HEK293 (cell line): ENCODE measurements at regions not wholly inside any gene's neighbourhood (a gene's known extent, or its start where the extent isn't known, plus 50 kb on each side); places are given as distances from the start of the nearest gene placed in this dataset.
A peak's percentile ranks its signal among the peaks of the same experiment; 100 is the strongest.

Experiments used
- CTCF ChIA-PET: fragments of 350-600 bp; formaldehyde crosslinking; extraction: SDS; loops from one replicate; lab custom pipeline; 2021; ENCODE audit warnings: antibody characterized with exemption; lab: Yijun Ruan, JAX
- POLR2A ChIA-PET: fragments of 300-600 bp; formaldehyde crosslinking; extraction: SDS; loops from one replicate; lab custom pipeline; 2020; ENCODE audit warnings: antibody characterized with exemption, inconsistent platforms; lab: Yijun Ruan, JAX
- H3K27ac ChIP-seq: fragments of 200-500 bp; sonication (Bioruptor generic); 2 replicates; pipeline ENCODE4 v1.5.1; 2014; ENCODE audit warnings: low read depth, low read length, control low read depth, inconsistent platforms; ENCODE audit errors: extremely low read depth
- H3K36me3 ChIP-seq, 2 experiments: fragments of 200-500 bp in 1 of 2; sonication (Bioruptor generic) in 1 of 2; 1 replicate in 1 of 2; 2 replicates in 1 of 2; pipeline ENCODE4 v1.5.1; 2014 to 2017; ENCODE audit warnings: inconsistent platforms in 2 of 2, low read length in 2 of 2; ENCODE audit not compliant: control insufficient read depth in 2 of 2, insufficient read depth in 1 of 2
- H3K4me1 ChIP-seq: fragments of 200-500 bp; sonication (Bioruptor generic); 2 replicates; pipeline ENCODE4 v1.5.1; 2014; ENCODE audit warnings: mild to moderate bottlenecking, low read length, inconsistent platforms; ENCODE audit not compliant: control insufficient read depth, insufficient read depth
- H3K4me3 ChIP-seq: 2 replicates; pipeline ENCODE4 v1.5.1; 2011; ENCODE audit warnings: low read depth, mild to moderate bottlenecking, control low read depth, low read length, moderate library complexity
- H3K9me3 ChIP-seq: fragments of 200-500 bp; sonication (Bioruptor generic); 2 replicates; pipeline ENCODE4 v1.5.1; 2014; ENCODE audit warnings: low read depth, low read length, inconsistent platforms; ENCODE audit not compliant: control insufficient read depth, insufficient read depth
- GLIS1 ChIP-seq: fragments of 450-650 bp; formaldehyde crosslinking; IDR thresholded peaks from 2 replicates; pipeline ENCODE4 v1.5.1; 2016; ENCODE audit warnings: missing biosample characterization, missing genetic modification characterization
- HOXC10 ChIP-seq: sonication (generic); formaldehyde crosslinking; IDR thresholded peaks from 2 replicates; pipeline ENCODE4 v1.8.1; 2023; ENCODE audit warnings: mild to moderate bottlenecking, missing genetic modification reagents
- HOXD13 ChIP-seq: sonication (generic); formaldehyde crosslinking; IDR thresholded peaks from 2 replicates; pipeline ENCODE4 v1.8.0; 2022; ENCODE audit warnings: missing genetic modification reagents, borderline replicate concordance
- PRDM4 ChIP-seq: fragments of 450-650 bp; formaldehyde crosslinking; IDR thresholded peaks from 2 replicates; pipeline ENCODE4 v1.5.1; 2017; ENCODE audit warnings: missing biosample characterization, missing genetic modification characterization
- TRIM28 ChIP-seq: IDR thresholded peaks from 2 replicates; pipeline ENCODE4 v1.6.1; 2011; ENCODE audit warnings: low read length, control low read depth, borderline replicate concordance
- ZBTB20 ChIP-seq: fragments of 450-650 bp; formaldehyde crosslinking; IDR thresholded peaks from 2 replicates; pipeline ENCODE4 v1.5.1; 2016; ENCODE audit warnings: missing biosample characterization, missing genetic modification characterization
- ZBTB44 ChIP-seq: fragments of 450-650 bp; IDR thresholded peaks from 2 replicates; pipeline ENCODE4 v1.5.1; 2018; ENCODE audit warnings: missing biosample characterization, mild to moderate bottlenecking, missing genetic modification characterization
- ZNF146 ChIP-seq: fragments of 450-650 bp; formaldehyde crosslinking; IDR thresholded peaks from 2 replicates; pipeline ENCODE4 v1.5.1; 2016; ENCODE audit warnings: missing biosample characterization, missing genetic modification characterization
- ZNF155 ChIP-seq: fragments of 450-650 bp; formaldehyde crosslinking; IDR thresholded peaks from 2 replicates; pipeline ENCODE4 v1.5.1; 2016; ENCODE audit warnings: missing biosample characterization, missing genetic modification characterization
- ZNF341 ChIP-seq: fragments of 450-650 bp; formaldehyde crosslinking; IDR thresholded peaks from 2 replicates; pipeline ENCODE4; 2016; ENCODE audit warnings: low read depth, missing biosample characterization, missing genetic modification characterization
- ZNF561 ChIP-seq: fragments of 450-650 bp; IDR thresholded peaks from 2 replicates; pipeline ENCODE4 v1.5.1; 2018; ENCODE audit warnings: missing biosample characterization, missing genetic modification characterization, borderline replicate concordance
- ZNF664 ChIP-seq: fragments of 450-650 bp; formaldehyde crosslinking; IDR thresholded peaks from 2 replicates; pipeline ENCODE4 v1.5.1; 2016; ENCODE audit warnings: missing biosample characterization, missing genetic modification characterization
- ZSCAN4 ChIP-seq: fragments of 450-650 bp; formaldehyde crosslinking; IDR thresholded peaks from 2 replicates; pipeline ENCODE4 v1.5.1; 2017; ENCODE audit warnings: missing biosample characterization, missing genetic modification characterization
- TF ChIP-seq, protein P1 (sequence below): fragments of 450-650 bp; formaldehyde crosslinking; conservative IDR thresholded peaks from 2 replicates; pipeline ENCODE4 v1.5.1; 2016; ENCODE audit warnings: low read depth, missing biosample characterization, missing genetic modification characterization
- TF ChIP-seq, protein P2 (sequence below): fragments of 450-650 bp; formaldehyde crosslinking; IDR thresholded peaks from 2 replicates; pipeline ENCODE4 v1.5.1; 2016; ENCODE audit warnings: missing biosample characterization, missing genetic modification characterization, low read depth

DNA sequence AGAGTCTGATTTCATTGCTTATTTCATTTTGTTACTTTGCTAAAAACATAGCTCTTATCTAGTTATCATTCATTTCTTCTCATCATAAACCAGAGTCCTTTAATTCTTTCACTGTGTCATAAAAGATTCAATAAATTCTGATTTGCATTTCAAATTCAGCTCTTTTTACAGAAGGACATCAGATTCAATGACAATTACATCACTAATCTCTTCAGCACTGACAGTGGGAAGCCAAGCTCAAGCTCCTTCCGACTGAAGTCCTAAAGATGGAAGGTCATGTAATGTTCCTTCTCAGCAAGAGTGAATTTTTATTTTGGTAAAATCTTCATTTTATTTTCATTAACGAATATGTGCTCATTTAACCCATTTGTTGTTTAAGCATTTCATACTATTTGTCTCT is 530.7 kb upstream of the ADGRL2 start:
- POLR2A ChIA-PET: no interaction called here
- H3K27ac ChIP-seq: no peak overlapping the region
- TF ChIP-seq ZNF664 (tag by site-specific recombination): peak; percentile 47; the same call in 1 of the 2 replicates
- TF ChIP-seq GLIS1 (tag by site-specific recombination): no peak
- no peak for TF ChIP-seq TRIM28
- CTCF ChIA-PET: interaction anchor here (0.7 kb wide), 1 partner anchor 314 kb away, joined by 4 read pairs; no protein-coding TSS in a partner anchor
- H3K9me3 ChIP-seq: no peaks in the 10 kb centered on the region
- H3K36me3 ChIP-seq: no peaks in the 10 kb centered on the region
- peaks cover 3% of the 10 kb centered on the region; the same call in 1 of the 2 replicates for H3K4me1 ChIP-seq
- H3K4me3 ChIP-seq: no peak overlapping the region

- H3K4me1 ChIP-seq: no peaks in the 10 kb centered on the region
- no peak overlapping the region for H3K27ac ChIP-seq
- H3K9me3 ChIP-seq: no peaks in the 10 kb centered on the region
- CTCF ChIA-PET: no interaction called here
- no peaks in the 10 kb centered on the region for H3K36me3 ChIP-seq
- TF ChIP-seq, protein P1, sequence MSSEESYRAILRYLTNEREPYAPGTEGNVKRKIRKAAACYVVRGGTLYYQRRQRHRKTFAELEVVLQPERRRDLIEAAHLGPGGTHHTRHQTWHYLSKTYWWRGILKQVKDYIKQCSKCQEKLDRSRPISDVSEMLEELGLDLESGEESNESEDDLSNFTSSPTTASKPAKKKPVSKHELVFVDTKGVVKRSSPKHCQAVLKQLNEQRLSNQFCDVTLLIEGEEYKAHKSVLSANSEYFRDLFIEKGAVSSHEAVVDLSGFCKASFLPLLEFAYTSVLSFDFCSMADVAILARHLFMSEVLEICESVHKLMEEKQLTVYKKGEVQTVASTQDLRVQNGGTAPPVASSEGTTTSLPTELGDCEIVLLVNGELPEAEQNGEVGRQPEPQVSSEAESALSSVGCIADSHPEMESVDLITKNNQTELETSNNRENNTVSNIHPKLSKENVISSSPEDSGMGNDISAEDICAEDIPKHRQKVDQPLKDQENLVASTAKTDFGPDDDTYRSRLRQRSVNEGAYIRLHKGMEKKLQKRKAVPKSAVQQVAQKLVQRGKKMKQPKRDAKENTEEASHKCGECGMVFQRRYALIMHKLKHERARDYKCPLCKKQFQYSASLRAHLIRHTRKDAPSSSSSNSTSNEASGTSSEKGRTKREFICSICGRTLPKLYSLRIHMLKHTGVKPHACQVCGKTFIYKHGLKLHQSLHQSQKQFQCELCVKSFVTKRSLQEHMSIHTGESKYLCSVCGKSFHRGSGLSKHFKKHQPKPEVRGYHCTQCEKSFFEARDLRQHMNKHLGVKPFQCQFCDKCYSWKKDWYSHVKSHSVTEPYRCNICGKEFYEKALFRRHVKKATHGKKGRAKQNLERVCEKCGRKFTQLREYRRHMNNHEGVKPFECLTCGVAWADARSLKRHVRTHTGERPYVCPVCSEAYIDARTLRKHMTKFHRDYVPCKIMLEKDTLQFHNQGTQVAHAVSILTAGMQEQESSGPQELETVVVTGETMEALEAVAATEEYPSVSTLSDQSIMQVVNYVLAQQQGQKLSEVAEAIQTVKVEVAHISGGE (tag by site-specific recombination): no peak
- no peak for TF ChIP-seq ZNF341
- POLR2A ChIA-PET: no interaction called here
- H3K4me3 ChIP-seq: no peak overlapping the region
These were observed 535.8 kb upstream of the ADGRL2 start for GRCh38 chr1:81264976-81265375.

DNA sequence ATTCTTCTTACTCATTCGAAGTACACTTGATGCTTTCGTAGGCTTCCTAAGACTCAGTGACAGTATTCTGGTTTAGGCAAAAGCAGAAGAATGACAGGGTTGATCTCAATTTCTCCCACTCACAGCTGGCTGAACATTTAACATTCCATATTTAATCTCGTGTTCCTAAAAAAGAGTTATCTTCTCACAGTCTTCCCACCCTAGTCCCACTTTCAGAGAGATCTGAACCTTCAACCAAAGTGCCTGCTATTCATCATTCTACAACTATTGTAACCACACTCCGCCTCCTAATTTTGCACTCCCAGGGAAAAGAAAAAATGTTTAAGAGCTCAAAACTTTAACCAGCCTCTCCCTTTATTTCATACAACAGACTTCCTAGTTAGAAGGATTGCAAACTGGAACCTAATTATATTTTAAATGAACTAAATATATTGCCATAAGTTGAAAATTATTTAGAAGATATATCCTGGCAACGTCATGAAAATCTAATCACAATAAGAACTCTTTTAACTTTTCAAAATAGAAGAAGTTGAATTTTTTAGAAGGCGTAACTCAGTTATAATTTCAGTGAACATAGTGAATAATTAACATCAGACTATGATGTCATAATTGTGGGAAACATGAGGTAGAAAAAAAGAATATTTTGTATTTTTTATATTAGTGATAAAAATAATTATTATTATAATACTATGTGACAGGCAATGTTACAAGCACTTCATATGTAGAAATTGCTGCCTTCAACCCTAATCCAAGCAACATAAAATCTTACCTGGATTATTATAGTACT is 540.9 kb upstream of the ADGRL2 start:
- ChIA-PET CTCF (no interaction called here), POLR2A (no interaction called here)
- Histone ChIP-seq H3K4me3 (no peak overlapping the region), H3K4me1 (no peaks in the 10 kb centered on the region), H3K36me3 (no peaks in the 10 kb centered on the region), H3K9me3 (no peaks in the 10 kb centered on the region), H3K27ac (no peak overlapping the region)
- no peak for TF ChIP-seq HOXC10 (CRISPR knock-in tag)
- TF ChIP-seq, protein P2, sequence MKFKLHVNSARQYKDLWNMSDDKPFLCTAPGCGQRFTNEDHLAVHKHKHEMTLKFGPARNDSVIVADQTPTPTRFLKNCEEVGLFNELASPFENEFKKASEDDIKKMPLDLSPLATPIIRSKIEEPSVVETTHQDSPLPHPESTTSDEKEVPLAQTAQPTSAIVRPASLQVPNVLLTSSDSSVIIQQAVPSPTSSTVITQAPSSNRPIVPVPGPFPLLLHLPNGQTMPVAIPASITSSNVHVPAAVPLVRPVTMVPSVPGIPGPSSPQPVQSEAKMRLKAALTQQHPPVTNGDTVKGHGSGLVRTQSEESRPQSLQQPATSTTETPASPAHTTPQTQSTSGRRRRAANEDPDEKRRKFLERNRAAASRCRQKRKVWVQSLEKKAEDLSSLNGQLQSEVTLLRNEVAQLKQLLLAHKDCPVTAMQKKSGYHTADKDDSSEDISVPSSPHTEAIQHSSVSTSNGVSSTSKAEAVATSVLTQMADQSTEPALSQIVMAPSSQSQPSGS (tag by site-specific recombination): peak; percentile 51; the same call in 1 of the 2 replicates
- TF ChIP-seq ZBTB20 (tag by site-specific recombination): no peak

GRCh38 chr1:81254560-81254959 is 546.2 kb upstream of the ADGRL2 start:
- Histone ChIP-seq H3K9me3 (no peaks in the 10 kb centered on the region), H3K4me1 (no peaks in the 10 kb centered on the region), H3K27ac (no peak overlapping the region), H3K4me3 (no peak overlapping the region), H3K36me3 (no peaks in the 10 kb centered on the region)
- ChIA-PET CTCF (interaction anchor here (0.5 kb wide), 1 partner anchor 17 kb away, joined by 3 read pairs; no protein-coding TSS in a partner anchor), POLR2A (no interaction called here)
- TF ChIP-seq ZNF155 (tag by site-specific recombination) (no peak), ZBTB44 (tag by site-specific recombination) (no peak), PRDM4 (tag by site-specific recombination) (no peak), ZSCAN4 (tag by site-specific recombination) (no peak), ZNF561 (tag by site-specific recombination) (no peak), HOXD13 (CRISPR knock-in tag) (no peak), ZNF664 (tag by site-specific recombination) (no peak), ZNF146 (tag by site-specific recombination) (no peak)
